IPS-NIHi7 (cell line): ENCODE measurements at regions not wholly inside any gene's neighbourhood (a gene's known extent, or its start where the extent isn't known, plus 50 kb on each side); places are given as distances from the start of the nearest gene placed in this dataset.

ENCODE experiments used
- DNase-seq: peaks from one replicate; pipeline ENCODE4 v3.0.0; 2012; ENCODE audit warnings: mixed read lengths; ENCODE audit errors: extremely low spot score

DNA sequence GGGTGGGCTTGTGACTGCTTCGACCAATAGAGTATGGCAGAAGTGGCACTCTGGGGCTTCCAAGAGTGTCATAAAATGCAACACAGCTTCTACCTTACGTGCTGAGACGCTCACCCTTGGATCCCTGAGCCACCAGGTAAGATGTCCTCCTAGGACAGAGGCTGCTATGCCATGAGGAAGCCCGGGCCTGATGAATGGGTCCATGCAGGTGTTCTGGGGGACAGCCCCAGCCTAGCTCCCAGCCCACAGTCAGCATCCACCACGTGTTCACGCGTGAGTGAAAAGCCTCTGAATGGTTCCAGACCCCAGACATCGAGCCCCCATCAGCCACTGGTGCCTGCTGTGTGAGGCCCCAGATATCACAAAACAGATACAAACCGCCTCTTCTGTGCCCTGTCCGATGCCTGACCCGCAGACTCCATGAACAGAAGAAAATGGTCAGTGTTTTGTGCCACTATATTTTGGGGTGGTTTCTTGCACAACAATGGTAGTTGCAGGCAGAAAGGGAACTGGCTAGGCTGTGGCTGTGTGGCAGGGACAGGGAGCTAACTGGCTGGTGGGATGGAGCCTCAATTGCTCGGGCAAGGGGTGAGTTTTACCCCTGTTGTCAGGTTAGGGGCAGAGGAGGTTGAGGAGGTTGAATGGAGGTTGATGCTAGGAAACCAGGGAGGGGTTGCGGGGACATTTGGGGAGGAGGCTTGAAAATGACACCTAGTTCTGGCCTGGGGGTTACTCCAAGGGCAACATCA is 92.2 kb downstream of the LINGO1 start:
- no peak for DNase-seq

DNA sequence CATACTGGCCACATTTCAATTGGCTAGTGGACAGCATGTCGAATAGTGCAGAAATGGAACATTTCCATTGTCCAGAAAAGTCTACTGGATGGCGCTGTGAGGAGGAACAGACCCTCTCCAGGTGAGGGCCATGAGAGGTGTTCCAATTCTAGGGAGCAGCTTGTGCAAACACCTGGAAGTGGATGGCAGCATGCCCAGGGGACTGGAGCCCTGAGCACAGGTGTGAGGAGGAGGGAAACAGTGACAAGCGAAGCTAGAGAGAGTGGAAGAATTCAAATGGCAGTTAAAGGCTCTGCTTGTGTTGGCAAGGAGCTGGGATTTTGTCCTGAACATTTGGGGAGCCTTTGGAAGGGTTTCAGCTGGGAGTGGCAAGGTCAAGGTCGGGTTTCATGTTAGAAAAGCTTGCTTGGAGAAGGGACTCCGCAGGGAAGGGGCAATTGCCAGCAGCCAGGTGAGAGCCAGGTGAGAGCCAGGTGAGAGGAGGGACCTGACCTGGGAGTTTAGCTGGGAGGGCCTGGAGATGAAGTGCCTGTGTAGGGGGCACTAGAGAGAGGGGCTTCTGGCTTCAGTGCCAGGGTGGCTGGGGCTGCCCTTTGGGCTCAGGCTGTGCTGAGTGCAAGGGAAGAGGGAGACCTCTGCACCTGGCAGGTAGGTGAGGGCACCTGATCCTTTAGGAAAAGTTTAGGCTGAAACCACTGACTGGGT is 93.8 kb downstream of the LINGO1 start:
- no peak for DNase-seq

DNA sequence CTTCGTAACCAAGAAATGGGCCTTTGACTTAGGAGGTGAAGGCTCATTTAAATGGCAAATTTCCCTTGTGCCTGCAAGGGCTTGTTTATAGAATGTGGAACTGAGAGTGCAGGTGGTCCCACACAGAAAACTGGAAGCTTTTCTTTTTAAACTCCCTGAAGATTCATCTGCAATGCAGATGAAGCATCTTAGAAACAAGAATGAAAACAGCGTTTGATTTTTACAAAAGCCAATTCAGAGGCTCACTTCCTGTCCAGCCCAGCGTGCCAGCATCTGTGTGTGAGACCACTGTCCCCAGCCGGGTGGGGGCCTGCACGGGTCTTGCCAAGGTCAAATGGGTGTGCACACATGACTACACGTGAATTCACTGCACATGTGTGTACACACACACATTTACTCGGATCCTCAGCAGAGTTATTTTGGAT is 94.7 kb downstream of the LINGO1 start:
- no peak for DNase-seq

DNA sequence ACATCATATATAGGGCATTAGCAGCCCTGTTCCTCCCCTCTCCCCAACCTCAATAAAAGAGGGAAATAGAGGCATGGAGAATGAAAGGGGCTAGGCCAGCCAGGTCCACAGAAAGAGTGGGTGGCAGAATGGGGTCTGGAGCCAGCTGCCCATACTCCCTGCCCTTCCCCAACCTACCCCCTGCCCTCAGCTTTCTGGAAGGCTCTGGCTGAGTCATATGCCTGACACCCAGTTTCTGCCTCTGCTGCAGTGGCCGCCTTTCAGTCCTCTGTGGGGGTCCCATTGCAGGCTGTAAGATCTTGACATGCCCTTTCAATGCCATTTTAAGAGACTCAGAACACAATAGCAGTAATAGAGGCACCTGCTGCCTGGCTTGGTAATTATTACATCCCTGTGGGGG is 95.7 kb downstream of the LINGO1 start:
- no peak for DNase-seq

GRCh38 chr15:77535845-77536244 is 96.9 kb downstream of the LINGO1 start:
- no peak for DNase-seq
